AG04449 (cell line): ENCODE measurements at regions not wholly inside any gene's neighbourhood (a gene's known extent, or its start where the extent isn't known, plus 50 kb on each side); places are given as distances from the start of the nearest gene placed in this dataset.
A peak's percentile ranks its signal among the peaks of the same experiment; 100 is the strongest.

Experiments
- CTCF ChIA-PET: fragments of 350-600 bp; formaldehyde crosslinking; extraction: SDS; loops from one replicate; lab custom pipeline; 2021; ENCODE audit warnings: antibody characterized with exemption; lab: Yijun Ruan, JAX
- POLR2A ChIA-PET: fragments of 400-600, 350-600 bp; formaldehyde crosslinking; extraction: SDS; loops from one replicate; lab custom pipeline; 2020; ENCODE audit warnings: antibody characterized with exemption, inconsistent platforms; lab: Yijun Ruan, JAX
- DNase-seq: peaks from one replicate; pipeline ENCODE4 v3.0.0-alpha.2; 2010; ENCODE audit warnings: low read depth, low spot score
- H3K4me3 ChIP-seq: 2 replicates; pipeline ENCODE4 v1.5.1; 2011; ENCODE audit warnings: low read depth, mild to moderate bottlenecking, control low read depth, low read length
- TF ChIP-seq, protein P1 (sequence below): IDR thresholded peaks from one replicate; pipeline ENCODE4 v1.5.1; 2011; ENCODE audit warnings: mild to moderate bottlenecking, moderate library complexity, low read length, control low read depth, inconsistent platforms; ENCODE audit not compliant: insufficient read depth; ENCODE audit errors: missing control alignments

DNA sequence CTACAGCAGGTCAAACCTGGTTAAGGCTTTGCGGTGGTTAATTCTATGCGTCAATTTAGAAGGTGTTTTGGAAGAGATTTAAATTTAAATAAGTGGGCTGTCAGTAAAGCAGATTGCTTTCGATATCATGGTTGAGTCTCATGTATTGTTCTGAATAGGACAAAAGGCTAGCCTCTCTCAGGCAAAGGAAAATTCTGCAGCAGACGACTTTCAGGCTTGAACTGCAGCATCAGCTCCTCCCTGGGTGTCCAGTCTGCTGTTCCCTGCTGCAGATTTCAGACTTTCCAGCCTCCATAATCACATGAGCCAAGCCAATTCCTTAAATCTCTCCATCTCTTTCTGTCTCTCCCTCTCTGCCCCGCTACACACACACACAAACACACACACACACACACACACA, 143.2 kb downstream of the TUSC7 start:
- ChIA-PET CTCF (no interaction called here), POLR2A (no interaction called here)
- no peak for DNase-seq
- no peak overlapping the region for H3K4me3 ChIP-seq
- TF ChIP-seq, protein P1, sequence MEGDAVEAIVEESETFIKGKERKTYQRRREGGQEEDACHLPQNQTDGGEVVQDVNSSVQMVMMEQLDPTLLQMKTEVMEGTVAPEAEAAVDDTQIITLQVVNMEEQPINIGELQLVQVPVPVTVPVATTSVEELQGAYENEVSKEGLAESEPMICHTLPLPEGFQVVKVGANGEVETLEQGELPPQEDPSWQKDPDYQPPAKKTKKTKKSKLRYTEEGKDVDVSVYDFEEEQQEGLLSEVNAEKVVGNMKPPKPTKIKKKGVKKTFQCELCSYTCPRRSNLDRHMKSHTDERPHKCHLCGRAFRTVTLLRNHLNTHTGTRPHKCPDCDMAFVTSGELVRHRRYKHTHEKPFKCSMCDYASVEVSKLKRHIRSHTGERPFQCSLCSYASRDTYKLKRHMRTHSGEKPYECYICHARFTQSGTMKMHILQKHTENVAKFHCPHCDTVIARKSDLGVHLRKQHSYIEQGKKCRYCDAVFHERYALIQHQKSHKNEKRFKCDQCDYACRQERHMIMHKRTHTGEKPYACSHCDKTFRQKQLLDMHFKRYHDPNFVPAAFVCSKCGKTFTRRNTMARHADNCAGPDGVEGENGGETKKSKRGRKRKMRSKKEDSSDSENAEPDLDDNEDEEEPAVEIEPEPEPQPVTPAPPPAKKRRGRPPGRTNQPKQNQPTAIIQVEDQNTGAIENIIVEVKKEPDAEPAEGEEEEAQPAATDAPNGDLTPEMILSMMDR, result no peak

DNA sequence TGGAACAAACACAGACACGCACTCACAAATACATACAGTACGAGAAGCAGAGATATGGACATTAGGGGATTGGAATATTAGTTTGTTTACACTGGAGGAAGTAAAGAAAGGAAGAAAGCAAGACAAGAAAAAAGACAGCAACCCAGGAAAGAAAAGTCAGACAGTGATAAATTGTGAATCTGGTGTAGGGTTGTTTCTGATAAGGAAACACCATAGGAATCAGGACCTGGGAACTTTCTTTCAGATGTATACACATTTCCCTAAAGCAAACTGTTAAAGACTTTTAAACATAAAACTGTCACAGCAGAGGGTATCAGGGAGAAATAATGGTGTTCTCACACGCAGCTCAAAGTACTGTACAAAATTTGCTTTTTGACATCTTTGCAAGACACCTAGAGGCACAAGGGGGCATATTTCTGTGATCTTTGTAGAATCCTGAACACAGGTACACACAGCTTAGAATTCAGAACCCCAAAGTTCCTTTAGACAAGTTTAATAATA, 153.7 kb downstream of the TUSC7 start:
- H3K4me3 ChIP-seq, result no peak overlapping the region
- DNase-seq, result no peak
- CTCF ChIA-PET, result interaction anchor here (1.0 to 1.8 kb wide), 4 partner anchors 92 to 1134 kb away, joined by 3 to 5 read pairs (median 4); no protein-coding TSS in a partner anchor
- TF ChIP-seq, protein P1, result no peak
- POLR2A ChIA-PET, result no interaction called here

DNA sequence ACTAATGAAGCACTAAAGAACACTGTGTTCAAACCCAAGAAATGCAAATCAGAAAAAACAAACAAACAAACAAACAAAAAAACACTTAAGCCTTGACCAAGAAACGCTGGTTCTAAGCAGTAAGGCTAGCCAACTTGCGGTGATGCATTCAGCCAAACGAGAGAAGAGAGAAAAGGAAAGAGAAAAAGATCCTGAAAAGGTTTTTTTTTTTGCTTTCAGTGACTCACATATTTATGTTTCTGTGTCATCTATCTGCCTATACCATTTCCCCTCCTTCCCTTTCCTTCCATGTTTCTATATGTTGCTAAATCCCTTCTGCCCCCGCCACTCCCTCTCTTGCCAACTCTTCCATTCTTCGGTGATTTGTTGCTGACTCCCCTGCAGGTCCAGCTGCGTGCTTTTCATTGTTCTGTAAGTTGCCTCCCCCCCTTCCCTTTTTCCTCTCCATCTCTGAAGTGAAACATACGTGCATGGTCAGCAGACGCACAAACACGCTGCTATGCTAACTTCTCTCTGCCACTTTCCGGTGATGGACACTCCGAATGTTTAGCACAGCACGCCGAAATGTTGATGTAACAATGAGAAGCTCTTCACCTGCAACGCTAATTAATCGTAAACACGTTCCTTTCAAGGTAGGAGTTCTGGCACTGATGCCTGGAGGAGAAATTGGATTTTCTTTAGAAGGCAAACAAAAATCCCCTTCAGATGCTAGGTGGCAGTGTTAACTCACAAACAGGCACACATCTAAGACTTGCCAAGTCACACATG, 154.4 kb downstream of the TUSC7 start:
- peak overlapping the region; percentile 56 for H3K4me3 ChIP-seq
- DNase-seq, result no peak
- TF ChIP-seq, protein P1, result peak; percentile 38
- CTCF ChIA-PET, result interaction anchor here (1.0 to 1.8 kb wide), 6 partner anchors 11 to 1134 kb away, joined by 3 to 5 read pairs (median 4); no protein-coding TSS in a partner anchor
- POLR2A ChIA-PET, result no interaction called here

DNA sequence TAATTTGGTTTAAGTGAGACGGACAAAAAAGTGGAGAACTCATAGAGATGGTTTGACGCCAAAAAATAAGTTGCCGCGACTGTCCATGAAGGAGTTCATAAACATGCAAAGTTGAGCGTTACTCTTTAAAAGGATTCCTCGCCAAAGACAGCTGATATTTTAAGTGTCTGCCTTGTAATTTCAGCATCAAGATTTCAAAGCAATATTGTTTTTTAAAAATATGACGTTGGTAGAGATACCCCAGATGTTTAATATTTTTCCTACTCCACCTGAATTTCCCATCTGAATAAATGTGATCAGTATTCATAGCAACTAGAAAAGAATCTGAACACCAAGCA, 155.0 kb downstream of the TUSC7 start:
- POLR2A ChIA-PET, result no interaction called here
- DNase-seq, result no peak
- H3K4me3 ChIP-seq, result no peak overlapping the region
- CTCF ChIA-PET, result interaction anchor here (1.1 to 1.8 kb wide), 5 partner anchors 11 to 1133 kb away, joined by 3 to 5 read pairs (median 4); no protein-coding TSS in a partner anchor
- TF ChIP-seq, protein P1, result no peak

DNA sequence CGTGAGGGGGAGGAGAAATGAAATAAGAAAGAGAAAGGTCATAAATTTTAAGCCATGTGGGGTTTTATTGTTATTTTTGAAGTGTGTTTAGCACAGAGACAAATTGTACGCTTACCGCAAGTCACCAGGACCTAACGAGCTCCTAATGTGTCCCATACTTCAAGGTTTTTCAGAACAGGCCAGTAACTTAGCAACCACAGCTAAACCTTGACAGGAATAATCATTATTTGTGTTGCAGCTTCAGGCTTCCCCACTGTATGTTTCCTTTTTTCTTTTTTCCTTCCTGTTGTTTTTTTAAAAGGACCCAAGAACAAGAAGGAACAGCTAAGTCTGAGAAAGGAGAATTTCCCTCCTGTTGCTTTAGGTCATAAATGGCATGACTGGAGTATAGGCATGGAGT, 160.8 kb downstream of the TUSC7 start:
- TF ChIP-seq, protein P1, result no peak
- CTCF ChIA-PET, result no interaction called here
- POLR2A ChIA-PET, result no interaction called here
- H3K4me3 ChIP-seq, result no peak overlapping the region
- DNase-seq, result no peak

DNA sequence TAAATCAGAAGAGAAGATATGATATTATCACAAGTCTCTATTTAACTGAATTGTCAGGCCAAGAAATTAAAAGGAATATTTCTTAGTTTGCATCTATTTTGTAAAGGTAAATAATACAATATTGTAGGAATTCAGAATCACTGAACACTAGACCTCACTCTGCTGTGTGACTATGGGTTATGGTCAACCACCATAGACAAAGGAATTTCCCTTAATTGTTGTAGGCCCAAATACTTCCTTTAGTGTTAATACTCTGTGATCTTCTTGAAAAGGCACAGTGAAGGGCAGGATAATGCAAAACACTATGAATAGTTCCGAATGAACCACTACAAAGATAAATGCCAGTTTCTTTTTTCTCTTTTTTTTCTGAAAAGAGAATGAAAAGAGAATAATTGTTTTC, 162.3 kb downstream of the TUSC7 start:
- CTCF ChIA-PET, result no interaction called here
- POLR2A ChIA-PET, result no interaction called here
- no peak for DNase-seq
- TF ChIP-seq, protein P1, result no peak
- no peak overlapping the region for H3K4me3 ChIP-seq
